Smooth muscle cell (in vitro differentiated cells): ENCODE measurements at regions not wholly inside any gene's neighbourhood (a gene's known extent, or its start where the extent isn't known, plus 50 kb on each side); places are given as distances from the start of the nearest gene placed in this dataset.

Experiments used
- DNase-seq: peaks from one replicate; lab custom pipeline; 2025; ENCODE audit not compliant: unreplicated experiment; lab: John Stamatoyannopoulos, UW
- H2AFZ ChIP-seq: fragments of 200-600 bp; sonication (generic); 2 replicates; pipeline ENCODE4 v1.6.0; 2016; ENCODE audit warnings: antibody characterized with exemption, low read depth, mild to moderate bottlenecking
- H3F3A ChIP-seq: fragments of 200-600 bp; sonication (generic); 2 replicates; pipeline ENCODE4 v1.6.0; 2017; ENCODE audit warnings: antibody characterized with exemption, low read depth
- H3K27ac ChIP-seq: fragments of 200-600 bp; sonication (generic); 2 replicates; pipeline ENCODE4 v1.5.1; 2016; ENCODE audit warnings: low read depth, mild to moderate bottlenecking
- H3K27me3 ChIP-seq: fragments of 200-600 bp; sonication (generic); 2 replicates; pipeline ENCODE4 v1.6.1; 2016; ENCODE audit warnings: low read depth, mild to moderate bottlenecking
- H3K36me3 ChIP-seq: fragments of 200-600 bp; sonication (generic); 2 replicates; pipeline ENCODE4 v1.5.1; 2016; ENCODE audit warnings: low read depth
- H3K4me1 ChIP-seq: fragments of 200-600 bp; sonication (generic); 2 replicates; pipeline ENCODE4 v1.5.1; 2016; ENCODE audit warnings: low read depth
- H3K4me2 ChIP-seq: fragments of 200-600 bp; sonication (generic); 2 replicates; pipeline ENCODE4 v1.6.0; 2016; ENCODE audit warnings: mild to moderate bottlenecking
- H3K4me3 ChIP-seq: fragments of 200-600 bp; sonication (generic); 2 replicates; pipeline ENCODE4 v1.5.1; 2016; ENCODE audit warnings: mild to moderate bottlenecking
- H3K79me2 ChIP-seq: fragments of 200-600 bp; sonication (generic); 2 replicates; pipeline ENCODE4 v1.6.0; 2016; ENCODE audit warnings: low read depth, mild to moderate bottlenecking
- H3K9ac ChIP-seq: fragments of 200-600 bp; sonication (generic); 2 replicates; pipeline ENCODE4 v1.6.0; 2016; ENCODE audit warnings: low read depth
- H3K9me3 ChIP-seq: fragments of 200-600 bp; sonication (generic); replicated peaks from 2 replicates; pipeline ENCODE4 v1.5.1; 2016; ENCODE audit warnings: low read depth
- H4K20me1 ChIP-seq: fragments of 200-600 bp; sonication (generic); 2 replicates; pipeline ENCODE4 v1.6.0; 2016; ENCODE audit warnings: low read depth
- whole genome bisulfite sequencing: methylation state at CpG from one replicate; pipeline ENCODE4 v1.1.7; 2016; ENCODE audit warnings: low lambda C conversion rate; 5-methylcytosine and 5-hydroxymethylcytosine counted together
- TF ChIP-seq, protein P1 (sequence below): fragments of 200-600 bp; sonication (generic); IDR thresholded peaks from 2 replicates; pipeline ENCODE4 v1.5.1; 2017; ENCODE audit warnings: borderline replicate concordance, mild to moderate bottlenecking, antibody characterized with exemption; ENCODE audit not compliant: insufficient read depth, poor library complexity, severe bottlenecking

DNA sequence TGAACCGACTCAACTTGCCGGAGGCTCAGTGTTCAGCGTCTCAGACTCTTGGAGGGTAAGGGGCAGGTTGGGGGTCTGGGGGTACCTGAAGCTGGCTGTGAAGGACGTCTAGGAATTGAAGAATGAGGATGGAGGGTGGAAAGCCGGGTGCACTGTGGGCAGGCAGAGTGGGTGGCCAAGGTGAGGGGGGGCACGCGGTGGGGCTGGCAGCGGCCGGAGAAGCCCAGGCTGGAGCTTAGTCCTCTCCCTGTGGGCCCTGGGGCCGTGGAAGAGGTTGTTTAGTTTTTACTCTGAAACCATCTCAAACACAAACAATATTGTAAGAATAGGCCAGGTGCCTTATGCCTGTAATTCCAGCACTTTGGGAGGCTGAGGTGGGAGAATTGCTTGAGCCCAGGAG lies 83.4 kb downstream of the UNCX start:
- H3K4me1 ChIP-seq = no peaks in the 10 kb centered on the region
- TF ChIP-seq, protein P1, sequence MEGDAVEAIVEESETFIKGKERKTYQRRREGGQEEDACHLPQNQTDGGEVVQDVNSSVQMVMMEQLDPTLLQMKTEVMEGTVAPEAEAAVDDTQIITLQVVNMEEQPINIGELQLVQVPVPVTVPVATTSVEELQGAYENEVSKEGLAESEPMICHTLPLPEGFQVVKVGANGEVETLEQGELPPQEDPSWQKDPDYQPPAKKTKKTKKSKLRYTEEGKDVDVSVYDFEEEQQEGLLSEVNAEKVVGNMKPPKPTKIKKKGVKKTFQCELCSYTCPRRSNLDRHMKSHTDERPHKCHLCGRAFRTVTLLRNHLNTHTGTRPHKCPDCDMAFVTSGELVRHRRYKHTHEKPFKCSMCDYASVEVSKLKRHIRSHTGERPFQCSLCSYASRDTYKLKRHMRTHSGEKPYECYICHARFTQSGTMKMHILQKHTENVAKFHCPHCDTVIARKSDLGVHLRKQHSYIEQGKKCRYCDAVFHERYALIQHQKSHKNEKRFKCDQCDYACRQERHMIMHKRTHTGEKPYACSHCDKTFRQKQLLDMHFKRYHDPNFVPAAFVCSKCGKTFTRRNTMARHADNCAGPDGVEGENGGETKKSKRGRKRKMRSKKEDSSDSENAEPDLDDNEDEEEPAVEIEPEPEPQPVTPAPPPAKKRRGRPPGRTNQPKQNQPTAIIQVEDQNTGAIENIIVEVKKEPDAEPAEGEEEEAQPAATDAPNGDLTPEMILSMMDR = no peak
- no peaks in the 10 kb centered on the region for H4K20me1 ChIP-seq
- no peak overlapping the region for H3K27ac ChIP-seq
- H3K9ac ChIP-seq = no peak overlapping the region
- no peaks in the 10 kb centered on the region for H3K27me3 ChIP-seq
- DNase-seq = no peak
- no peak overlapping the region for H3K4me2 ChIP-seq
- no peaks in the 10 kb centered on the region for H3K79me2 ChIP-seq
- WGBS = 85% methylated on average over 10 of the region's 10 CpGs
- no peak overlapping the region for H3K4me3 ChIP-seq
- H3F3A ChIP-seq = no peaks in the 10 kb centered on the region
- H2AFZ ChIP-seq = no peak overlapping the region
- no peaks in the 10 kb centered on the region for H3K9me3 ChIP-seq
- H3K36me3 ChIP-seq = no peaks in the 10 kb centered on the region

DNA sequence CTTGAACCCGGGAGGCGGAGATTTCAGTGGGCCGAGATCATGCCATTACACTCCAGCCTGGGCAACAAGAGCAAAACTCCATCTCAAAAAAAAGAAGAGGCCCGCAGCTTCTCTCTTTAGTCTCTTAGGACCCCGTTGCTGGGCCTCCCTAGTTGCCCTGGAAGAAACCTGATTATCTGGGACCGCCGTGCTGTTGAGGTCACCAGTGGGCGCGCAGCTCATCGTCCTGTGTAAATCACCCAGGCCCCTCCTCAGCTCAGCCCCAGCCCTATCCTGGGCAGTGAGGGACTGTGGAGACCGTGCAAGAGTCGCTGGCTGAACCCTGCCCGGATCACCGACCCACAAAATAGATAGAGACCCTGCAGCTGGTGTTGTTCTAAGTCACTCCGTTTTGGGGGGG lies 85.0 kb downstream of the UNCX start:
- Histone ChIP-seq H3K4me2 (no peak overlapping the region), H2AFZ (no peak overlapping the region), H3K9me3 (no peaks in the 10 kb centered on the region), H3K27ac (no peak overlapping the region), H3F3A (no peaks in the 10 kb centered on the region), H3K36me3 (no peaks in the 10 kb centered on the region), H3K27me3 (no peaks in the 10 kb centered on the region), H3K9ac (no peak overlapping the region), H3K79me2 (no peaks in the 10 kb centered on the region), H3K4me1 (no peaks in the 10 kb centered on the region), H4K20me1 (no peaks in the 10 kb centered on the region), H3K4me3 (no peak overlapping the region)
- no peak for DNase-seq
- 89% methylated on average over 15 of the region's 15 CpGs for WGBS
- TF ChIP-seq, protein P1 = no peak

DNA sequence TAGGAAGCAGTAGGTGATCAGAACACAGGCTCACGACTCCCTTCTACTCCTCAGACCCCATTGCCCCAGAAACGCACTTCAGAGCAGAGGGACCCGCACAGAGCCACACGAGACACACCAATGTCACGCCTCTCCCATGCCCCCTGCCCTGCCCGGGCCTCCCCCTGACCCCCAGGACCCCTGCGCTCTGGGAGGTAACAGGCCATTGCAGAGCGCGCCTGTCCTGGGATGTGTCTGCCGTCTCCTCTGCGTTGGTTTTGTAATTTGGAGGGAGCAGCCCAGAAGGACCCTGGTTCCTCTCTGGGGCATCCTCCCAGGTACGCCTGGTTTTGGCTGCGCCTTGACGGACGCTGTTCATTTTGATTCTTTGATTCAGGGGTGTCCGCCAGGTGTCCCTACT lies 85.4 kb downstream of the UNCX start:
- no peak overlapping the region for H3K4me2 ChIP-seq
- no peak overlapping the region for H3K9ac ChIP-seq
- no peak overlapping the region for H3K4me3 ChIP-seq
- H3K4me1 ChIP-seq = no peaks in the 10 kb centered on the region
- H3K27ac ChIP-seq = no peak overlapping the region
- H3K36me3 ChIP-seq = no peaks in the 10 kb centered on the region
- no peaks in the 10 kb centered on the region for H3K79me2 ChIP-seq
- H3K27me3 ChIP-seq = no peaks in the 10 kb centered on the region
- H2AFZ ChIP-seq = no peak overlapping the region
- H4K20me1 ChIP-seq = no peaks in the 10 kb centered on the region
- TF ChIP-seq, protein P1 = no peak
- H3F3A ChIP-seq = no peaks in the 10 kb centered on the region
- whole genome bisulfite sequencing = 87% methylated on average over 16 of the region's 16 CpGs
- DNase-seq = no peak
- no peaks in the 10 kb centered on the region for H3K9me3 ChIP-seq

DNA sequence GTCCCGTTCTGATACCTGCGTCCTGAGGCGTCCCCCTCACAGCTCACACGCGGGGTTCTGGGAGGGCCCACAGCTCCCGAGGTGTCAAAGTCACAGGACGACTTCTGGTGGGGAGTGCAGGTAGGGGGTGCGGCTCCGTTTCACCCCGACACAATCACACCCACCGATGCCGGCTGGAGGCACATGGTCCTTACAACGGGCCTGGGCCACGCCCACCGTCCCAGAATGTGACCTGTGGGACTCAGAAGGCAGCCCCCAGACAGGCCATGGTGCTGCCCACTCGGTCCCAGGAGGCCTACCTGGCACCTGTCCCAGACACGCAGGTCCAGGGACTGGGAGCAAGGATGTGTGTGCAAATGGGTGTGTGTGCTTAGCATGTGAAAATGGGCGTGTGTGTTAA lies 86.0 kb downstream of the UNCX start:
- WGBS = 89% methylated on average over 18 of the region's 18 CpGs
- H3K4me1 ChIP-seq = no peaks in the 10 kb centered on the region
- no peak overlapping the region for H3K9ac ChIP-seq
- TF ChIP-seq, protein P1 = no peak
- no peak overlapping the region for H3K27ac ChIP-seq
- no peaks in the 10 kb centered on the region for H3K36me3 ChIP-seq
- H4K20me1 ChIP-seq = no peaks in the 10 kb centered on the region
- no peak overlapping the region for H2AFZ ChIP-seq
- H3F3A ChIP-seq = no peaks in the 10 kb centered on the region
- H3K9me3 ChIP-seq = no peaks in the 10 kb centered on the region
- H3K4me3 ChIP-seq = no peak overlapping the region
- H3K4me2 ChIP-seq = no peak overlapping the region
- no peaks in the 10 kb centered on the region for H3K79me2 ChIP-seq
- DNase-seq = no peak
- H3K27me3 ChIP-seq = no peaks in the 10 kb centered on the region
